ENCODE measurements at regions not wholly inside any gene's neighbourhood (a gene's known extent, or its start where the extent isn't known, plus 50 kb on each side); places are given as distances from the start of the nearest gene placed in this dataset.

DNA sequence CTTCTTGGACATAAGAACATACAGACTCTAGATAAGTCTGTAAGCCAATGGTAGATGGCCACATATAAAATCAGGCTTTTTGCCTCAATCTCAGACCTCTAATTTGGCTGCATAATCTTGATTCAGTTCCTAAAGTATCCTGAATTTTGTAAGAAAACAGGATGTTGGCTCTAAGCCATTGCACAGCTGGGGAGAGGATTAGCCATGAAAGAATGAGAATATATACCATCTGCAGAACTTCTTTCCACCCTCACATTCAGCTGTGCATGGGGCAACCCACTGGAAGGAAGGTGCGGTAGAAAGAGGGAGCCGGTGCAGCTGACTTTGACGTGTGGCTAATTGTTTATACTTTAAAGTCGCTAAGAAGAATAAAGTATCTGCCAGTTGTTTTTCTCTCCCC, 1061.6 kb upstream of the FAM98A start:
- TF ChIP-seq POLR2AphosphoS5 (IDR thresholded peaks at IDR 0.05) = no peak
- TF ChIP-seq TAF1 (IDR thresholded peaks at IDR 0.05; ENCODE audit: low read depth) = no peak
- no peak for TF ChIP-seq SMC3 (conservative IDR thresholded peaks at IDR 0.05; ENCODE audit: poor library complexity)
- TF ChIP-seq RAD21 (conservative IDR thresholded peaks at IDR 0.05) = no peak
- no peak for TF ChIP-seq CTCF (IDR thresholded peaks at IDR 0.05; ENCODE audit: poor library complexity, severe bottlenecking)
